HG03342 (cell line): ENCODE measurements at regions not wholly inside any gene's neighbourhood (a gene's known extent, or its start where the extent isn't known, plus 50 kb on each side); places are given as distances from the start of the nearest gene placed in this dataset.

Experiments
- ATAC-seq: cut with Tn5 transposase; IDR thresholded peaks from one replicate; pipeline ENCODE4 v1.9.1; 2021; ENCODE audit warnings: mild to moderate bottlenecking, moderate library complexity; ENCODE audit not compliant: unreplicated experiment

- ATAC-seq = no peak
These were observed 140.2 kb downstream of the GMNC start for GRCh38 chr3:190722181-190722905.

GRCh38 chr3:190721330-190721729 is 141.2 kb downstream of the GMNC start:
- ATAC-seq = peak; percentile 92

GRCh38 chr3:190718671-190719070 is 143.8 kb downstream of the GMNC start:
- no peak for ATAC-seq

GRCh38 chr3:190718097-190718496 is 144.4 kb downstream of the GMNC start:
- no peak for ATAC-seq

- ATAC-seq = no peak
These were observed 145.5 kb downstream of the GMNC start for GRCh38 chr3:190716961-190717360.

GRCh38 chr3:190716211-190716610 is 146.3 kb downstream of the GMNC start:
- ATAC-seq = no peak

GRCh38 chr3:190710723-190711122 is 151.8 kb downstream of the GMNC start:
- no peak for ATAC-seq

GRCh38 chr3:190709351-190709773 is 153.1 kb downstream of the GMNC start:
- ATAC-seq = no peak
